ENCODE measurements at regions not wholly inside any gene's neighbourhood (a gene's known extent, or its start where the extent isn't known, plus 50 kb on each side); places are given as distances from the start of the nearest gene placed in this dataset.
A peak's percentile ranks its signal among the peaks of the same experiment; 100 is the strongest.

GRCh38 chr3:134427400-134428111 lies 53.3 kb upstream of the AMOTL2 start:
- intact Hi-C loops (cut with DNase I) = no loop called here
- no peaks in the 10 kb centered on the region for H3K4me1 ChIP-seq
- TF ChIP-seq CTCF (IDR thresholded peaks at IDR 0.05) = no peak

GRCh38 chr3:134426660-134427181 lies 52.5 kb upstream of the AMOTL2 start:
- no peaks in the 10 kb centered on the region for H3K27me3 ChIP-seq (ENCODE audit: low read depth)
- ATAC-seq = no peak
- H3K4me3 ChIP-seq = no peak overlapping the region
- no peaks in the 10 kb centered on the region for H3K36me3 ChIP-seq
- TF ChIP-seq CTCF (IDR thresholded peaks at IDR 0.05) = no peak
- H3K27ac ChIP-seq = no peak overlapping the region
- intact Hi-C loops (cut with DNase I) = no loop called here
- DNase-seq = no peak
- H3K4me1 ChIP-seq = no peaks in the 10 kb centered on the region
- H3K9me3 ChIP-seq = no peaks in the 10 kb centered on the region

More at GRCh38 chr3:134427400-134428111, 53.3 kb upstream of the AMOTL2 start:
- ATAC-seq (peak in 1 of 2 donors; percentile 41), DNase-seq (no peak)
- Histone ChIP-seq H3K4me3 (no peak overlapping the region), H3K36me3 (no peaks in the 10 kb centered on the region), H3K9me3 (no peaks in the 10 kb centered on the region), H3K27me3 (ENCODE audit: low read depth) (no peaks in the 10 kb centered on the region), H3K27ac (no peak overlapping the region)

DNA sequence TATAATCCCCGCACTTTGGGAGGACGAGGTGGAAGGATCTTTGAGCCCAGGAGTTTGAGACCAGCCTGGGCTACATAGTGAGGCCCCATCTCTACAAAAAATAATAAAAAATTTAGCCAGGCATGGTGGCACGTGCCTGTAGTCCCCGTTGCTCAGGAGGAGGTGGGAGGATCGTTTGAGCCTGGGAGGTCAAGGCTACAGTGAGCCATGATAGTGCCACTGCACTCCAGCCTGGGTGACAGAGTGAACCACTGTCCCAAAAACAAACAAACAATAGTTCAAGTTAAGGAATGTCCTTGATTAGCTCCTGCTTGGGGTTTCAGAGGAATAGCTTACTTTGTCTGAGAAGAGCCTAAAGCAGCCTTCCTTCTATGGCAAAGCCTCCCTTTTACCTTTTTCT lies 51.7 kb upstream of the AMOTL2 start:
- intact Hi-C loops (cut with DNase I) = no loop called here
- Histone ChIP-seq H3K36me3 (no peaks in the 10 kb centered on the region), H3K4me3 (no peak overlapping the region), H3K9me3 (no peaks in the 10 kb centered on the region), H3K27me3 (ENCODE audit: low read depth) (no peaks in the 10 kb centered on the region), H3K27ac (no peak overlapping the region), H3K4me1 (no peaks in the 10 kb centered on the region)
- ATAC-seq (no peak), DNase-seq (no peak)
- TF ChIP-seq CTCF (IDR thresholded peaks at IDR 0.05) = no peak

All from lower lobe of right lung (tissue), 2 donors.